Cardiac muscle cell (in vitro differentiated cells and primary cell): ENCODE measurements at regions not wholly inside any gene's neighbourhood (a gene's known extent, or its start where the extent isn't known, plus 50 kb on each side); places are given as distances from the start of the nearest gene placed in this dataset.

ENCODE experiments used
- DNase-seq, 2 donors: peaks; one replicate each; pipeline versions ENCODE4 v3.0.0 to v3.0.0-alpha.2; 2010 to 2017; ENCODE audit warnings: low read depth in 1 of 2, low spot score in 1 of 2
- H3K27ac ChIP-seq: fragments of 200-600 bp; sonication (generic); 2 replicates; pipeline ENCODE4 v1.5.1; 2016
- H3K27me3 ChIP-seq: fragments of 200-600 bp; sonication (generic); 2 replicates; pipeline ENCODE4 v1.6.0; 2016; ENCODE audit warnings: control low read depth
- H3K36me3 ChIP-seq: fragments of 200-600 bp; sonication (generic); 2 replicates; pipeline ENCODE4 v1.5.1; 2016; ENCODE audit warnings: control low read depth
- H3K4me1 ChIP-seq: fragments of 200-600 bp; sonication (generic); 2 replicates; pipeline ENCODE4 v1.8.1; 2017; ENCODE audit warnings: low read depth, mild to moderate bottlenecking, mixed run types
- H3K4me3 ChIP-seq: fragments of 200-600 bp; sonication (generic); 2 replicates; pipeline ENCODE4 v1.5.1; 2016; ENCODE audit warnings: mild to moderate bottlenecking
- H3K9me3 ChIP-seq: fragments of 200-600 bp; sonication (generic); 2 replicates; pipeline ENCODE4 v1.5.1; 2017; ENCODE audit warnings: low read depth, mild to moderate bottlenecking, control low read depth
- TF ChIP-seq, protein P1 (sequence below): IDR thresholded peaks from 2 replicates; pipeline ENCODE4 v1.5.1; 2012; ENCODE audit warnings: low read depth, mild to moderate bottlenecking, low read length

DNA sequence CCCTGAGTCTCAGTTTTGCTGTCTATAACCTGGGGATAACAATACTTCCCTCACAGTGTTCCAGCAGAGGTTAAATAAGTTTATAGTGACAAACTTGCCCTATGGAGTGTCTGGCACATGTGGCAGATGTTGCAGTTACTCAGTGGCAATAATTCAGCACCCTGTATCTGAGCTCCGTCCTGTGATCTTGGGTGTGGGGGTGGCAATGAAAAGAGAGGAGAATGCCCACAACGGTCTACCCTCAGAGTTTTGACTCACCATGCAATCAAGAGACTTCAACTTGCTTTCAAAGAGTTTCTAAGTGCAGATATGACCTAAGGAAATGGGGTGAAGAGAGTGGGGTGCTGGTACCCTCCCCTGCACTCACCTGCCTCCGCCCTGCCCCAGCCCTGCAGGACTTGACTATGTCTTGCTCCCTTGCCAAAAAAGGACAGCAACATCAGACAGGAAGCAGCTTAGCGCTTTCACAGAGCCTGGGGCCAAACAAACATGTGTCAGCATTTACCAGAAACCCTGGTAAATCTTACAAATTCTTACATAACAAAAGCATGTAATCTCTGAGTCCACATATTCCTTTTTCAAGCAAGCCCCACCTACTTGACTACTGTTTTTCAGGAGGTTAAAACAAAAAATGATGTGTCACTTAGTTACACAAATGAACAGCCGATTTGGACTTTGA lies 185.1 kb upstream of the CAMK1G start:
- peak in 1 of 2 donors; percentile 92 for DNase-seq
- H3K27me3 ChIP-seq = no peaks in the 10 kb centered on the region
- no peak overlapping the region for H3K4me3 ChIP-seq
- peaks cover 16% of the 10 kb centered on the region for H3K4me1 ChIP-seq
- no peak overlapping the region for H3K27ac ChIP-seq
- no peaks in the 10 kb centered on the region for H3K36me3 ChIP-seq
- TF ChIP-seq, protein P1, sequence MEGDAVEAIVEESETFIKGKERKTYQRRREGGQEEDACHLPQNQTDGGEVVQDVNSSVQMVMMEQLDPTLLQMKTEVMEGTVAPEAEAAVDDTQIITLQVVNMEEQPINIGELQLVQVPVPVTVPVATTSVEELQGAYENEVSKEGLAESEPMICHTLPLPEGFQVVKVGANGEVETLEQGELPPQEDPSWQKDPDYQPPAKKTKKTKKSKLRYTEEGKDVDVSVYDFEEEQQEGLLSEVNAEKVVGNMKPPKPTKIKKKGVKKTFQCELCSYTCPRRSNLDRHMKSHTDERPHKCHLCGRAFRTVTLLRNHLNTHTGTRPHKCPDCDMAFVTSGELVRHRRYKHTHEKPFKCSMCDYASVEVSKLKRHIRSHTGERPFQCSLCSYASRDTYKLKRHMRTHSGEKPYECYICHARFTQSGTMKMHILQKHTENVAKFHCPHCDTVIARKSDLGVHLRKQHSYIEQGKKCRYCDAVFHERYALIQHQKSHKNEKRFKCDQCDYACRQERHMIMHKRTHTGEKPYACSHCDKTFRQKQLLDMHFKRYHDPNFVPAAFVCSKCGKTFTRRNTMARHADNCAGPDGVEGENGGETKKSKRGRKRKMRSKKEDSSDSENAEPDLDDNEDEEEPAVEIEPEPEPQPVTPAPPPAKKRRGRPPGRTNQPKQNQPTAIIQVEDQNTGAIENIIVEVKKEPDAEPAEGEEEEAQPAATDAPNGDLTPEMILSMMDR = no peak
- no peaks in the 10 kb centered on the region for H3K9me3 ChIP-seq

DNA sequence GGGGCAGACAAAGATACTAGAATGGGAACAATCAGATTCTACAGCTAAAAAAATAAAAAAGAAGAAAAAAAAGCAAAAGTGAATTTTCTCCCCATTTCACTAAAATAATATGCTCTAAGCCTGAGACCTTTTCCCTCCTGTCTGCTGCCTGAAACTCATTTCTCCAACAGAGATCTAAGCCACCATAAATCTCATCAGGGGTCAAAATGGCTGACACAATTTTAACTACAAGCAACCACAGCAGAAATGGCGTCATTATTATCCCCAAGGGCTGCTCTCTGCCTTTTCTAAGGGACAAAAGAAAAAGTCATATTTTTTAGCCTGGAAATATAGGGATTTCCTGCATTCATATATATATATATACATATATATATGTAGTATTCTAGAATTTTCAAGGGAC lies 183.7 kb upstream of the CAMK1G start:
- DNase-seq = no peak
- no peak overlapping the region for H3K27ac ChIP-seq
- TF ChIP-seq, protein P1 = no peak
- no peaks in the 10 kb centered on the region for H3K27me3 ChIP-seq
- H3K9me3 ChIP-seq = no peaks in the 10 kb centered on the region
- H3K36me3 ChIP-seq = no peaks in the 10 kb centered on the region
- H3K4me3 ChIP-seq = no peak overlapping the region
- H3K4me1 ChIP-seq = peaks cover 12% of the 10 kb centered on the region

DNA sequence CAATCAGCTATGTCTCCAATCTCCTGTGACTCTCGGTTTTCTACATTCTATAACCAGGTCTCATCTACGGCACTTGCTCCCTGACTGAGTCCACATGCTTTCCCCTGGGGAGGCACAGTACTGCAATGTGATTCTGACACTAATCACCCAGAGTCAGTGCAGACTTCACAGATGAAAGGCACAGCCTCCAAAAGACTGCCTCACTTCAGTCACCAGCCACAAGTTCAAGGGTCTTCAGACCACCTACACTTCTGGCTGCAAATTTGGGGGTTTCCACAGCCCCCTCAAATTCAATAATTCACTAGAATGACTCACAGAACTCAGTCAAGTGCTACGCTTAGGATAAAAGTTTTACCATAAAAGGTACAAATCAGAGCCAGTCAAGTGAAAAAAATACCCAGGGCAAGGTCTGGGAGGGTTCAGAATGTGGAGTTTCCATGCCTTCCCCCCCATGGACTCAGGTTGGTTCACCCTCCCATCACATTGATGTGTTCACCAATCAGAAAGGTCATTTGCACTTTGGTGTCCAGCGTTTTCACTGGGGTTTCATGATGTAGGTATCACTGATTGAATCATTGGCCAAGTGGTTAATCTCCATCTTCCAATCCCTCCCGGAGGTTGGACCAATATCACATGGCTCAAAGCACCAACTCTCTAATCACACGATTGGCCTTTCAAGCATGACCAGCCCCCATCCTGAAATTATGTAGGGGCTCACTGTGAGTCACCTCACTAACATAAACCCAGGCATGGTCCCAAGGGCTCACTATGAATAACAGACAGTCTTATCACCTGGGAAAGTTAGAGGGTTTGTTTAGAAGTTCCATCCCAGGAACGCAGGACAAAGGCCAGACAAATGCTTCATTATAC lies 182.9 kb upstream of the CAMK1G start:
- H3K4me1 ChIP-seq = peaks cover 4% of the 10 kb centered on the region
- no peak for DNase-seq

DNA sequence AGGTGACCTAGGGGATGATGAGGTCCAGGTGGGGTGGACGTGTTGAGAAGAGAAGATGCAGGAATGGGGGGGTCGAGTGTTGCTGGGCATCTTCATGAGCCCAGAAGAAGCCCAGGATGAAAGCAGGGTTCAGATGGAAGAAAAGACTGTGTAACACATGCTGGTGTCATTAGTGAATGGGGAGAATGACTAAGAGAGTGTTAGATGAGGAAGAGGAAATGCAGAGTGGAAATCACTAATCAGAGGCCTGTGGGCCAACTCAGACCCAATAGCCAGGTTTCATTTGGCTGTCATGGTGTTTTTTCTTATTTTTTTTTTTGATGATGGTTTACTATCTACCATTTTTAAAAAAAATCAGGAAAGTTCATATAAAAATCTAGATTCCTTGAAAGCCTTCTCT lies 180.8 kb upstream of the CAMK1G start:
- TF ChIP-seq, protein P1 = no peak
- DNase-seq = no peak
- no peak overlapping the region for H3K4me3 ChIP-seq
- no peaks in the 10 kb centered on the region for H3K36me3 ChIP-seq
- peaks cover 10% of the 10 kb centered on the region for H3K4me1 ChIP-seq
- H3K27ac ChIP-seq = no peak overlapping the region
- no peaks in the 10 kb centered on the region for H3K27me3 ChIP-seq
- no peaks in the 10 kb centered on the region for H3K9me3 ChIP-seq

More for the DNA sequence above, 182.9 kb upstream of the CAMK1G start:
- Histone ChIP-seq H3K27me3 (no peaks in the 10 kb centered on the region), H3K4me3 (no peak overlapping the region), H3K36me3 (no peaks in the 10 kb centered on the region), H3K27ac (no peak overlapping the region), H3K9me3 (no peaks in the 10 kb centered on the region)
- TF ChIP-seq, protein P1 = no peak

DNA sequence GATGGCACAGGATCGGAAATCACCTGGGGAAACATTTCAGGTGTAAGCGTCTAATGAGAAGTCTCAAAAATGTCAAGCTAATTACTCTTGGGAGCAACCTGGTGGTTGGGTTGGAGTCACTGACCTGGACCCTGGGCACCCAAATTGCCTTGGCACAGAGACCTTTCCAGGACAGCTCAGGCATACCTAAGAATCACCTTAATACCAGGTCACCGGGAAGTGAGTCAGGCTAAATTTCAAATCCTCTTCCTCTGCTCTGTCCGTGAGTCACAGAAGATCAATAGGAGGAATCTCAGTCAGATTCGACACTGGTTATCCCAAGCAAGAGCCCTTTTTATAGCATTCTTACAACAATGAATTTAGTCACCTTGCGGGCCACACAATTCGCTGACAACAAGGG lies 179.6 kb upstream of the CAMK1G start:
- TF ChIP-seq, protein P1 = no peak
- Histone ChIP-seq H3K36me3 (no peaks in the 10 kb centered on the region), H3K9me3 (no peaks in the 10 kb centered on the region), H3K4me3 (no peak overlapping the region), H3K4me1 (peaks cover 10% of the 10 kb centered on the region), H3K27ac (no peak overlapping the region), H3K27me3 (no peaks in the 10 kb centered on the region)
- no peak for DNase-seq
